Smooth muscle cell (in vitro differentiated cells): ENCODE measurements at regions not wholly inside any gene's neighbourhood (a gene's known extent, or its start where the extent isn't known, plus 50 kb on each side); places are given as distances from the start of the nearest gene placed in this dataset.

Source experiments
- DNase-seq: peaks from one replicate; lab custom pipeline; 2025; ENCODE audit not compliant: unreplicated experiment; lab: John Stamatoyannopoulos, UW
- H2AFZ ChIP-seq: fragments of 200-600 bp; sonication (generic); 2 replicates; pipeline ENCODE4 v1.6.0; 2016; ENCODE audit warnings: antibody characterized with exemption, low read depth, mild to moderate bottlenecking
- H3F3A ChIP-seq: fragments of 200-600 bp; sonication (generic); 2 replicates; pipeline ENCODE4 v1.6.0; 2017; ENCODE audit warnings: antibody characterized with exemption, low read depth
- H3K27ac ChIP-seq: fragments of 200-600 bp; sonication (generic); 2 replicates; pipeline ENCODE4 v1.5.1; 2016; ENCODE audit warnings: low read depth, mild to moderate bottlenecking
- H3K27me3 ChIP-seq: fragments of 200-600 bp; sonication (generic); 2 replicates; pipeline ENCODE4 v1.6.1; 2016; ENCODE audit warnings: low read depth, mild to moderate bottlenecking
- H3K36me3 ChIP-seq: fragments of 200-600 bp; sonication (generic); 2 replicates; pipeline ENCODE4 v1.5.1; 2016; ENCODE audit warnings: low read depth
- H3K4me1 ChIP-seq: fragments of 200-600 bp; sonication (generic); 2 replicates; pipeline ENCODE4 v1.5.1; 2016; ENCODE audit warnings: low read depth
- H3K4me2 ChIP-seq: fragments of 200-600 bp; sonication (generic); 2 replicates; pipeline ENCODE4 v1.6.0; 2016; ENCODE audit warnings: mild to moderate bottlenecking
- H3K4me3 ChIP-seq: fragments of 200-600 bp; sonication (generic); 2 replicates; pipeline ENCODE4 v1.5.1; 2016; ENCODE audit warnings: mild to moderate bottlenecking
- H3K79me2 ChIP-seq: fragments of 200-600 bp; sonication (generic); 2 replicates; pipeline ENCODE4 v1.6.0; 2016; ENCODE audit warnings: low read depth, mild to moderate bottlenecking
- H3K9ac ChIP-seq: fragments of 200-600 bp; sonication (generic); 2 replicates; pipeline ENCODE4 v1.6.0; 2016; ENCODE audit warnings: low read depth
- H3K9me3 ChIP-seq: fragments of 200-600 bp; sonication (generic); replicated peaks from 2 replicates; pipeline ENCODE4 v1.5.1; 2016; ENCODE audit warnings: low read depth
- H4K20me1 ChIP-seq: fragments of 200-600 bp; sonication (generic); 2 replicates; pipeline ENCODE4 v1.6.0; 2016; ENCODE audit warnings: low read depth
- WGBS: methylation state at CpG from one replicate; pipeline ENCODE4 v1.1.7; 2016; ENCODE audit warnings: low lambda C conversion rate; 5-methylcytosine and 5-hydroxymethylcytosine counted together
- TF ChIP-seq, protein P1 (sequence below): fragments of 200-600 bp; sonication (generic); IDR thresholded peaks from 2 replicates; pipeline ENCODE4 v1.5.1; 2017; ENCODE audit warnings: borderline replicate concordance, mild to moderate bottlenecking, antibody characterized with exemption; ENCODE audit not compliant: insufficient read depth, poor library complexity, severe bottlenecking

DNA sequence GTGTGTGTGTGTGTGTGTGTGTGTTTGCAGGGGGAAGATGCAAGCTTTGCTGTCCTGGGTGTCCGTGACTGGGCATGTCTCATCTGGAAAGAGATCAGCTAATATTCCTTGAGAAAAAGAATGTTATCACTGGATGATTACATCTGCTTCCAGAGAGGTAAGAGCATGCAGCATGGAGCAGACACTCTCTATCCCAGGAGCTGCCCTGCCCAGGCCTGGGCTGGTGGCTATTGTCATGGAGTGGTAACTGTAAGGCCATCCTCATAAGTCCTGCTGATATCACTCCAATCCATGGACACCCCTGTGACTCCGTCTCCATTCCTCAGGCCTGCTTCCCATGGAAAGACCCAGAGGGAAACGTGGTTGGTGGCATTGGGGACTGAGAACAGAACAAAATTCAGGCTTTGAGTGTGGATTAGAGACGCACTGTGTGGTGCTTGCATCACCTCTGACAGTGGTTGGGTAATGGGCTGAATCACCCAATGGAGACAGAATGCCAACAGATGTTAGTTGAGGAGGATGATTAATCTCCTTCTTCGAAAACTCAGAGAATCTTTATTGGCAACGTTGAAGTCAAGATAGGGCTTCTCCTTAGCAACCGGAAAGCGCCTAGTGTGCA lies 52.0 kb upstream of the KCNIP1 start:
- Histone ChIP-seq H4K20me1 (no peaks in the 10 kb centered on the region), H3K4me3 (no peak overlapping the region), H3K4me2 (no peak overlapping the region), H2AFZ (no peak overlapping the region), H3K4me1 (no peaks in the 10 kb centered on the region), H3F3A (no peaks in the 10 kb centered on the region), H3K27me3 (peaks cover 4% of the 10 kb centered on the region), H3K36me3 (no peaks in the 10 kb centered on the region), H3K27ac (peak overlapping the region; percentile 48), H3K9ac (no peak overlapping the region), H3K9me3 (no peaks in the 10 kb centered on the region), H3K79me2 (no peaks in the 10 kb centered on the region)
- 48% methylated on average over 8 of the region's 8 CpGs for WGBS
- TF ChIP-seq, protein P1, sequence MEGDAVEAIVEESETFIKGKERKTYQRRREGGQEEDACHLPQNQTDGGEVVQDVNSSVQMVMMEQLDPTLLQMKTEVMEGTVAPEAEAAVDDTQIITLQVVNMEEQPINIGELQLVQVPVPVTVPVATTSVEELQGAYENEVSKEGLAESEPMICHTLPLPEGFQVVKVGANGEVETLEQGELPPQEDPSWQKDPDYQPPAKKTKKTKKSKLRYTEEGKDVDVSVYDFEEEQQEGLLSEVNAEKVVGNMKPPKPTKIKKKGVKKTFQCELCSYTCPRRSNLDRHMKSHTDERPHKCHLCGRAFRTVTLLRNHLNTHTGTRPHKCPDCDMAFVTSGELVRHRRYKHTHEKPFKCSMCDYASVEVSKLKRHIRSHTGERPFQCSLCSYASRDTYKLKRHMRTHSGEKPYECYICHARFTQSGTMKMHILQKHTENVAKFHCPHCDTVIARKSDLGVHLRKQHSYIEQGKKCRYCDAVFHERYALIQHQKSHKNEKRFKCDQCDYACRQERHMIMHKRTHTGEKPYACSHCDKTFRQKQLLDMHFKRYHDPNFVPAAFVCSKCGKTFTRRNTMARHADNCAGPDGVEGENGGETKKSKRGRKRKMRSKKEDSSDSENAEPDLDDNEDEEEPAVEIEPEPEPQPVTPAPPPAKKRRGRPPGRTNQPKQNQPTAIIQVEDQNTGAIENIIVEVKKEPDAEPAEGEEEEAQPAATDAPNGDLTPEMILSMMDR, result no peak
- no peak for DNase-seq

DNA sequence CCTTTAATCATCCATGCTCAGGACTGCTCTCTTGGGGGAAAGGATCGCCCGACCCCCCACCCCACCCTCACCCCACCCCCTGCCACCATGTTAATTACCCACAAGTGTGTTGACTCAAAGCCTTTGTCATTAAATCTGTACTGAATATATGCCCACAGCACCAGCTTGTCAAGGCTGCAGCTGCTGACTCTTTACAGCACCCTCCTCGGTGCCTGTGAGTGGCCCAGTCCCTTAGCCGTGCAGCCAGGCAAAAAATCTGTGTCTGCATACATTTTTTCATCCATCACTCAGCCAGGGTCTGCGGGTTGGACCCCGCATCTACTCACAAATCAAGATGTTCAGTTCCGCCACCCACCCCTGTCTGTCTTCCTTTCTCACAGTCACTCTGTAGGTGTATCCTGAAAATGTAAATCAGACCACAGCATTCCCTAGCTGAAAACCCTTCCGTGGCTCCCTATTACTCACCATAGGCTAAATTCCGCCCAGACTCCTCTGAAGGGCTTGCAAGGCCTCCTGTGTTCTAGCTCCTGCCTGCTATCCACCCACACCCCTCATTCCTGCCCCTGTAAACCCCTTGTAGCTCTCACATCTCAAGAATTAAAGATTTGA lies 53.7 kb upstream of the KCNIP1 start:
- Histone ChIP-seq H3K9me3 (no peaks in the 10 kb centered on the region), H3K4me2 (peak overlapping the region; percentile 0), H3K27ac (peak overlapping the region; percentile 18), H3K27me3 (peaks cover 4% of the 10 kb centered on the region), H3K9ac (no peak overlapping the region), H3K4me3 (no peak overlapping the region), H3K36me3 (no peaks in the 10 kb centered on the region), H3K79me2 (no peaks in the 10 kb centered on the region), H3K4me1 (no peaks in the 10 kb centered on the region), H4K20me1 (no peaks in the 10 kb centered on the region), H3F3A (no peaks in the 10 kb centered on the region), H2AFZ (no peak overlapping the region)
- WGBS, result 61% methylated on average over 9 of the region's 9 CpGs
- TF ChIP-seq, protein P1, result no peak
- no peak for DNase-seq

DNA sequence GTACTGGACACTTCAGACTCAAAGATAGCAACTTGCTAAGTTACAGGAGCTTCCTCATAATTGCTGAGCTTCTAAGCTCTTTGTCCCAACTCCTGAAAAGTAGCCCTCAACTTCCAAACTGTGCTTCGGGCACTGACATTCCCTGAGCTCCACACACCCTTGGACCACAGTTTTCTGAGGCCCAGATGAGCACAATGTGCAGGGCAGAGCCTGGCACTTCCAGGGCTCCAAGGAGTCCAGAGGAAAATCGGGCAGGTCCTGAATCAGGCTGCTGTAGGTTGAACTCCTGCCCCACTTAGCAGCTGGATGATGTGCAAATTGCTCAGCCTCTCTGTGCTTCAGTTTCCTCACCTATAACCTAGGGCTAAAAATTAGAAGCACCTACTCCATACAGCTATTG lies 54.6 kb upstream of the KCNIP1 start:
- Histone ChIP-seq H3K4me2 (no peak overlapping the region), H3K9ac (no peak overlapping the region), H3K79me2 (no peaks in the 10 kb centered on the region), H4K20me1 (no peaks in the 10 kb centered on the region), H2AFZ (no peak overlapping the region), H3K4me3 (no peak overlapping the region), H3K36me3 (no peaks in the 10 kb centered on the region), H3K4me1 (no peaks in the 10 kb centered on the region), H3K27me3 (peaks cover 4% of the 10 kb centered on the region), H3F3A (no peaks in the 10 kb centered on the region), H3K27ac (no peak overlapping the region), H3K9me3 (no peaks in the 10 kb centered on the region)
- 95% methylated on average over 2 of the region's 2 CpGs for WGBS
- DNase-seq, result no peak
- TF ChIP-seq, protein P1, result no peak

DNA sequence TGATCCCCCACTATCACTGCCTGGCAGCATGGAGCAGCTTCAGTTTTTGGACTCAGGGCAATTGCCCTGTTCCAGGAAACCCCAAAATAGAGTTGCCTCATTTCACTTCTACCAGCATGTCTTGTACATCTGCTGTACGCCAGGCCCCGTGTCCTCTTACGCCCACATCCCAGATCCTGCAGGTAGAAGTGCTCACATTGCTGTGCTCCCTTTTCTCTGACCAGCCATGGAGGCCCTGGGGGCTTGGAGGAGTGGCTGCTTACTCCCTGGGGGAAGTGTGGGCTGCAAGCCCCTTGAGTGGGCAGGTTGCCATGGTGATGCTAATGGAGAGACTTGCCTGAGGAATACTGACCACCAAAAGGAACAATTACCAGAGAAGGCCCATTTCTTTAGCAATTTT lies 55.6 kb upstream of the KCNIP1 start:
- no peaks in the 10 kb centered on the region for H3K36me3 ChIP-seq
- WGBS, result 93% methylated on average over 3 of the region's 3 CpGs
- no peak overlapping the region for H3K9ac ChIP-seq
- H2AFZ ChIP-seq, result no peak overlapping the region
- no peaks in the 10 kb centered on the region for H3K4me1 ChIP-seq
- no peak overlapping the region for H3K27ac ChIP-seq
- H3K9me3 ChIP-seq, result no peaks in the 10 kb centered on the region
- H3K79me2 ChIP-seq, result no peaks in the 10 kb centered on the region
- TF ChIP-seq, protein P1, result no peak
- no peaks in the 10 kb centered on the region for H3K27me3 ChIP-seq
- no peaks in the 10 kb centered on the region for H4K20me1 ChIP-seq
- H3K4me3 ChIP-seq, result no peak overlapping the region
- no peak overlapping the region for H3K4me2 ChIP-seq
- no peak for DNase-seq
- no peaks in the 10 kb centered on the region for H3F3A ChIP-seq
